GM21825 (cell line): ENCODE measurements at regions not wholly inside any gene's neighbourhood (a gene's known extent, or its start where the extent isn't known, plus 50 kb on each side); places are given as distances from the start of the nearest gene placed in this dataset.
A peak's percentile ranks its signal among the peaks of the same experiment; 100 is the strongest.

Source experiments
- ATAC-seq: cut with Tn5 transposase; IDR thresholded peaks from one replicate; pipeline ENCODE4 v1.9.1; 2021; ENCODE audit warnings: mild to moderate bottlenecking, moderate library complexity; ENCODE audit not compliant: unreplicated experiment

DNA sequence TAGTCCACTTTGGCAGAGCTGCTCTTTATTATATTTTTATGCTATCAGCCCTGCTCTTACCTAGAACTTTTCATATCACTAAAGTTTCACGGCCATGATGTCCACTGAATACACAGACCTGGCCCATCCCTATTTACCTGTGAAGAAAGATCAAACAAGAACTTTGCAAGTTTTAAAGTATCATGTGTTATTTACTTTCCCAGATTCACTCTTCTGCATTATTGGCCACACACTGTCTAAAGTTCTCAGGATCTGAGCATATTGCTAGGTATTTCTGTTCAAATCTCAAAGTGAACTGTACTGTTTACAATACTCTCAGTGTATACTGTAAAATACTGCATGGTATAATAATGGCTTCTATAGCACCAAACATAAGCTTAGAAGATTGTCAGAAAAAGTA lies 405.2 kb downstream of the KLF12 start:
- ATAC-seq, result no peak

DNA sequence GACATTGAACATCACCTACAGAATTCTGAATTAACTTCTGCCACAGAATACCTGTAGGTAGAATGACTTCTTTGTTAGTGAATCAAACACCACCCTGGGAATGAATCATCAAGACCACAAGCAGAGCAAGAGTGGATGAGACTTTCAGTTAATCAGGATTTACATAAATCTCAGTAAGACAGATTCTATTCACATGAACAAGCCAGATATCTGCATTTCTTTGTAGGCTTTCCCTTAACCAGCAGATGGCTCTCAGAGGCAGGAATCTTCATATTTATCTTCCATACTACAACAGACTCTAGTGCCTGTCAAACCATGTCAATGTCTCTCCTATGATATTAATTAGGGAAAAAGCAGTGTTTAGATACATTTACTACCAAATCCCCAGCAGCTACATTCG lies 412.1 kb downstream of the KLF12 start:
- ATAC-seq, result peak; percentile 84

DNA sequence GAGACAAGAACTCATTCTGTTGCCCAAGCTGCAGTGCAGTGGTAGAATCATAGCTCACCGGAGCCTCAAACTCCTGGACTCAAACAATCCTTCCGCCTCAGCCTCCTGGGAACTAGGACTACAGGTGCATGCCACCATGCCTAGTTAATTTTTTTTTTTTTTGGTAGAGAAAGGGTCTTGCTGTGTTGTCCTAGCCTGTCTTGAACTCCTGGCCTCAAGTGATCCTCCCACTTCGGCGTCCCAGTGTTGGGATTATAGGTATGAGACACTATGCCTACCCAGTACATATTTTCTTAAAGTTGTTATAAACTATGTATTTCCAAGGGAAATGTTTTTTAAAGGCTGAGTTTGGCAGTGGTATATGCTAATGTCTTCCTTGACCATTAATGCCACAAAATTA lies 412.6 kb downstream of the KLF12 start:
- ATAC-seq, result no peak

DNA sequence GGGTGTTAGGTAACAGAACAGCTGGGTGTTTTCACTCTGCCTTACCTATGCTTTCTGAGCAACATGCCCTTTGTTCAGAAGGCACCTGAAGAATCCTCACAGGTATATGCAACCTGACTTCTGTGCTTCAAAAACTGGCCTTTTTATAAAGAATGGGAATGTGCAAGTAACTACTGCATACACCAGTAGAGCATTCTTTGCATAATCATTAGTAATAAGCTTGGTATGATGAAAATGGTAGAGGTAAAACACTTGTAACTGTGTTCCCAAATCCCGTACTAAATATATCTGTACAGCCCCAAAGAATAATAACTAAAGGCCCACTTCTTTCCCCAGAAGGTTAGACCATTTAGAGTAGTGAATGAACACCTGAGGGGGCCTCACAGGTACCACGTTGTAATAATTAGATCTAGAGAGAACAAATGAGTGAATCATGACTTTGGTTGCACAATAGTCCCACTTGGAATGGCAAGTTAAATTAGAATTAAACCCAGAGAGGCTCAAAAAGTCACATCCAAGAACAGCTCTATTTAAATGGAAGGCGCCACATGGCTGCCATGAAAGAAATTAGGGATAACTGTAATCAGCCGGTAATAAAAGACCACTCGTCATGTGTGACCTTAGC lies 413.9 kb downstream of the KLF12 start:
- no peak for ATAC-seq

DNA sequence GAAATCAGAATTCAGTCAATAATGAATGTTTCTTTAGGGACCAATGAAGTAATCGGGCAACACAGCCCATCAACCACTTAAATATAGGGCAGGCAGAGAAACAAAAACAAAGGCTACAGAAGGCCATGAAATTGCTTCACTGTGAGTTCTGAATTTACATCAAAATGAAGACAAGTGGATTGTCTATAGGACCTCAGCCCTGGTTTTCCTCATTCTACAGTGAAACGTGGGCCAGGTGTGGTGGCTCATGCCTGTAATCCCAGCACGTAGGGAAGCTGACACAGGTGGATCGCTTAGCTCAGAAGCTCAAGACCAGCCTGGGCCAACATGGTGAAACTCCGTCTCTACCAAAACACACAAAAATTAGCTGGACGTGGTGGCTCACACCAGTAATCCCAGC lies 416.0 kb downstream of the KLF12 start:
- ATAC-seq, result no peak

DNA sequence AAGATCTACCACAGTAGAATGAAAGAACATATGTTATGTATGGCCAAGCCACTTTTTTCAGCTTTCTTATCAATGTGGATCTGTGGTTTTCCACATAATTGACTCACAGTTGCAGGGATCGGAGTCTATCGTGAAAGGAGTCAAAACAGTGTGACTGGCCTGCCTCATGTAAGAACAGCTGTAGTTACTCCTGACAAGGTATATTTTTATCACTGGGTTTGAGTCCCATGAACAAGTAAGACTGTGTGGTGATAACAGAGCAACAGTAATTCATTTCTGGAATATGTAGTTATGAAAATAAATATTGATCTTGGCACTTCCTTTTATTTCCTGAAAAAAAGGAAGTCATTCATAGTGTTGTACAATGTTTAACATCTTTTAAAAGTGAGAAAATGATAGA lies 416.6 kb downstream of the KLF12 start:
- ATAC-seq, result no peak

DNA sequence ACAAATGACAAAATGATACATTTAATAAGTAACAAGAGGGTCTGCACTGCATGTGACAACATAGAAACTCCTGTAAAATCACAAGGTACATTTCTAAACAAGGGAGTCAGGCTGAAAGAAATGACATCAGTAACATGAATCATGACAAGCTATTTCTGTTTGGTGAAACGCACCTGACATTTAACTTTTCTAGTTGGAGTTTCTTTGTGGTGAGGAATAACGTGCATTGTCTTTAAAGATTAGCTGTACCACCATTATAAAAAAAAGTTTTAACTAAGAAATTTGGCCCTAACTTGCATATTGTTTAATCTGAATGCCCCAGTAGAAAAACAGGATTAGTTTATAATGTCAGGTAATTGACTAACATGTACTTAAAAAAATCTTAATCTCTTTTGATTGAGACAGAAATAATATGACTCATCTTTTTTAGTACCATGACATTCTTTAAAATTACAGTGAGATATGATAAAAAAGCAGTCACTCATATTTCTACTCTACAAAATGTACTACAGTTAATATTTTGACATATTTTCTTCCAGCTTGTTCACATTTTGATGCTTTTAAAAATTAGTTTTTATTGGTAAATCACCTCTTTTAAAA lies 418.2 kb downstream of the KLF12 start:
- peak; percentile 66 for ATAC-seq

DNA sequence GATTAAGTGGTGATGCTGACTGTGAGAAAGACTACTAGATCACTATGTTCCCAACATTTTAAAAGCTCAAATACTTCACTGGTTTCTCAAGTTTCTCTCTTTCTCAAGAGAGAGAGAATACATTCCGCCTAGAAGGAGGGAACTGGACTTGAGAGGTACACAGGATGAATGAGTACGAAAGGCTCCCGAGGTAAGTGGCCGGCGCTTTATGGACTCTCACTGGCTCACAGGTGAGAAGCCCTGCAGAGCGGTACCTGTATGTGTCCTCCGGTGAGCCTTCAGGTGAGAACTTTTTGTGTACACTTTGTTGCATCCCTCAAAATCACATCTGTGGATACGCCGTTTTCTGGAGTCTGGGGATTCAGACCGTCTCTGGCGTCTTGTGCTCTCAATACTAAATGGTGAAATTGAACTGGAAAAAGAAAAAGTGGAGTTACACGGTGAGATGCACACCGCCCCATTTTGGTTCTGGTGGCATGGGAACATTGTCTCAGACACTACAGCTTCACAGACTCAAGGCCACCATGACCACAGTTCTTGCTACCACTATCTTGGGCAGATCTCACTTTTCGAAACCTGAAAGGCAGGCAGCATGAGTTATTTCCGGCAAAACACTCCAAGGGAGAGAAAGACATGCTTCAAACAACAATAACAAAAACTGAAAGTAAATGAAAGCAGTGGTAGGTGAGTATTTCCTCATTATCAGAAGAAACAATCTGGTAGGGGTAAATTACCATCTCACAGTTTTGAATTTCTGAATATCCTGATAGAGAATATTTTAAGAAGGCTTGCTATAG lies 418.9 kb downstream of the KLF12 start:
- peak; percentile 88 for ATAC-seq

DNA sequence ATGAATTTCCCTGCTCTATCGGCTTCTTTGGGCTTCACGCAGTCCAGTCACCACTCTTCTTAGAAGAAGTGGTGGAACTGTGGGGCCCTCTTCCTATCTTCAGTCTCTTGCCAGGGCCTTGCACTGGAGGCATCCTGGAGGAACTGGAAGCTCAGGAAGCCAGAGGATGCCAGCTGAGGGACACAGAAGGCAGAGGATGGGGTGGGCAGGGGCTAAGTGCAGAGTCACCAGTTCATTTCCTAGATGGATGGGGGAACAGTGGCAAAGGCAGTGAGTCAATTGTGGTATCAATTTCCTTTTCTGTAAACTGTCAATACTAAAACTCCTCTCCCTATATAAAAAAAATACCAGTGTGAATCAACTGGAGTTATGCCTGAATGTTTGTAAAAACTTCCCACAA lies 419.7 kb downstream of the KLF12 start:
- no peak for ATAC-seq

DNA sequence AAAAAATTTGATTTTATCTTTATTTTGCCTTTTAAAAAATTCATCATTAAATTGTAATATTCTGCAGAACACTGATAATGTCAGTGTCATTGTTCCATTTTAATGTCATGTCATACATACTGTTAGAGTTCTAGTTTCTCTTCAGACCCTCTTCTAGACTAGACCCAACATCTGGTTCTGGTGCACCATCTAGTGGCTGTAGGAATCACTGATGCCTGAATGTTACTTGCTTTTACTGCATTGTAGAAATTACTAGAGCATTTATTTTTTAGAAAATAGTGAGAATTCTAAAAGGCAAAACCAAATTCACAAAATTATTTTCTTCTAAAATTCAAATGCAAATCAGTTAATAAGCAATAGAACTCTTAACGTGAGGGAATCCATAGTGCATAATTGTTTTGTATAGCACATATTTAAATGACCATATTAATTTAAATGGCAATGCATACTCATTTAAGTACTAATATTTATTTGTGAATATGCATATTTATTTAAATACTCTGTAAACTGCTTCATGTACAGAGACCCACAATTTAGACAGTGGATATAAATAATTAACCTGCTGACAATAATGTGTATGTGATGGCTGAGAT lies 425.7 kb downstream of the KLF12 start:
- ATAC-seq, result peak; percentile 94

DNA sequence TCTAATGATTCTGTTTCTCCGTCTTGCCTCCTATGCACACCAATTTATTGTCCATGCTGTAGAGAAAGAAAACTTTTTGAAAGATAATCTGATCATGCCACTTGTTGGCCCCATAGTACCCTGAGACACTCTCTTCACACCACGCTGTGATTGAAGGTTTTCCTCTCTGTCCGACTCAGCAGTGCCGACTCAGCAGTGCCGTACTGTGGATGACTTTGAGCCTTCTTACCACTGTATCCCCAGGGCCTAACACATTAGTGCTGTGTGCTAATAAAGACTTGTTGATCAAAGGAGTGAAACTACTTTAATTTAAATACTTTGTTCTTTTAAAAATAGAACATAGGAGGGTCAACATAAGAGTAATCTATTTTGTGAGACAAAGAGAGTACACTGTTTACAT lies 429.6 kb downstream of the KLF12 start:
- ATAC-seq, result no peak

DNA sequence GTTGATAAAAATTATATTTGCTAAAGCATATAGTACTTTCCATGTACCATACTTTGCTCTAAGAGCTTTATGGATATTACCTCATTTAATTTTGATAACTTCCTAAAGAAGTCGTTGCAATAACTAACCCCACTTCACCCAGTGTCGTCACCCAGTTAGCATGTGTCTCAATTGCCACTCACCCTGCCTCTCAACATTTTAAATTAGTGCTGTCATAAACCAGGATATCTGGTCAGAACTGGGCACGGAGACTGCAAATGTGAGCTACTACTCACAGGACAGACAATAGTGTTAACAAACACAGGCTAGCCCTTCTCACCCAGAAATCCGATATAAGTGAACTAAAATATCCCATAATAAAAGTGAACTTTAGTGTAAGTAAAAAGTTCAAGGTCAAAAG lies 430.6 kb downstream of the KLF12 start:
- no peak for ATAC-seq

DNA sequence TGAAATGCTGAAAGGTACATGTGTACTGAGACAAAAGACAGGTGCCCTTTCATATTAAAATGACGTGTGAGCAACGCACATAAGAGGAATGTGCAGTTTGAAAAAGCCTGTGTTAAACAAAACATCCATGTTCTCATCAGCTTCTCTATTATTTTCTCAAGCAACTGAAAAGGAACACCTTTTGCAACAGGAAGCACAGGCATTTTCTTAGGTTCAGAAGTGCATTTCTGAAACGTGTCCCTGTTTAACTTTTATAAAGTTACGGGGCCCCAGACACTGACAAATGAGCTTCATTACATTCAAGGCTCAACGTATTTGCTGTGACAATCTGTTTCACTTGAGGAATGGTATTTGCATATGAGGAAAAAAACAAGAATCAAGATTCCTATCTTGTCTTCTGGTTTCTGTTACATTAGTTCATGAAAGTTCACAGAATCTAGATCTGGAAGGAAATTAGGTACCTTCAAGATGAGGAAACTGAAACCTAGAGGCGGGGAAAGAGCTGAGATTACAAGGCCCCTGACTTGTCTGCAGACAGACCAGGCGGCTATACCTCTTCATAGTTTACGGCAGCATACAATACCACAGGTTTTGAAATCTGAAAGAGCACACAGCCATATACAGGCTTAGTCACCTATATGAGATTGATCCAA lies 431.7 kb downstream of the KLF12 start:
- ATAC-seq, result peak; percentile 91

DNA sequence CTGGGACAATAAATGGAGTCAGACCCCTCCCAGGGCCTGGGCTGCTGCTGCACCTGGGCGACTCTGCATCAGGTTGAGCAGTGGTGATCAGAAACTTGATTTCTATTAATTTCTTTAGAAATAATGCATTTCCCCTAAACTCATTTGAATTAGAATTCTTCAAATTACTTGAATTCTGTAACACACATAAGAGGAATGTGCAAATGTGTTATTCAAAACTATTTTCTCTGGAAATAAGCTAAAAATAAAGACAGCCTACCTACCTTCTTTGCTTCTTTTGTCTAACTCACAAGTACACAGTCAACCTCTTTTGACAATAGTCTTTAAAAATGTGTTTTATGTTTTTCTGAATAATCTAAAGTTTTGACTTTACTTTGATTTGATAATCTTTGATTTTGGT lies 433.0 kb downstream of the KLF12 start:
- no peak for ATAC-seq

DNA sequence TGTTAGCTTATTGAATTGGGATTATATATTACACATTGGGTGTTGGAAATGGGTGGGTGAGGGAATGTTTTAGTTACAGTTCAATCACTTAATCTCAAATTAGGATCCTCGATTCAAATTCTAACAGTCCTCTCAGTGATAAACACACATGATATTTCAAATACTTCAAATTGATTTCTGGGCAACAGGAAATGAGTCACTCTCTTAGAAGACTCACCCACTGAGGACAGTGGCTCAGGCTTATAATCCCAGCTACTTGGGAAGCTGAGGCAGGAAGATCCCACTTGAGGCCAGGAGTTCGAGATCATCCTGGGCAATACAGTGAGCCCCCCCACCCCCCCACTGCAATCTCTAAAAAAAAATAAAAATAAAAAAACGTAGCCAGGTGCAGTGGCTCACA lies 435.3 kb downstream of the KLF12 start:
- no peak for ATAC-seq

DNA sequence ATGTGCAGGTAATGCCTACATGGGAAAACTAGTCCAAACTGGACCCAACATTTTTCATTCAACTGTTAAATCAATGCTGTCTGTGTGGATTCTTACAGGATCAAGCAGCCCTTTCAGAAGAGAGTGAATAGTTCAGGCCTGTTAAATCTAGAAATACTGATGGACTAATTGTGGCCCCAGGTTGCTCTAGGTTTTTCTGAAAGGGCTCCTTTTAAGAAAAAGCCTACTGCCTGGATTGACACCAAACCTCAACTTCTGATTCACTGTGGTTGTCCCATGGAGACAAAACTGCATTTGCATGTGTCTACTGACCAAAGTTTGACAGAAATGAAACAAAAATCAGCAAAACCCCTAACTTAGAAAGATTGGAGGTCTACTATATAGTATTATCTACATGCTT lies 437.0 kb downstream of the KLF12 start:
- no peak for ATAC-seq

DNA sequence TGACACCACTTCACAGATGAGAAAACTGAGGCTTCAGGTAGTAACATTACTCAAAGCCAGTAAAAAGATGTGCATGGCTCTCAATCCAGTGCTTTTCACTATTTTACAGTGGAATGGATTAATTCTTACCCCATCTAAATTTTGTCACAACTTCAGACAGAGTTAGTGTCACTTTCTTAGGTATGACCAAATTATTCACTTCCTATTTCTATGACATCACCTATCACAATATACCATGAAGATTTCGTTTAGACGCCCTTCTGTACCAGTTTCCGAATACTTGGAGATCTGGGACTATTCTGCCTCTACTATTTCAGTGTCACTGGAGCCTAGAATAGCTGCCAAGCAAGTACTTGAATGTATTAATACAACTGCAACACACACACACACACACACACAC lies 437.5 kb downstream of the KLF12 start:
- ATAC-seq, result no peak

DNA sequence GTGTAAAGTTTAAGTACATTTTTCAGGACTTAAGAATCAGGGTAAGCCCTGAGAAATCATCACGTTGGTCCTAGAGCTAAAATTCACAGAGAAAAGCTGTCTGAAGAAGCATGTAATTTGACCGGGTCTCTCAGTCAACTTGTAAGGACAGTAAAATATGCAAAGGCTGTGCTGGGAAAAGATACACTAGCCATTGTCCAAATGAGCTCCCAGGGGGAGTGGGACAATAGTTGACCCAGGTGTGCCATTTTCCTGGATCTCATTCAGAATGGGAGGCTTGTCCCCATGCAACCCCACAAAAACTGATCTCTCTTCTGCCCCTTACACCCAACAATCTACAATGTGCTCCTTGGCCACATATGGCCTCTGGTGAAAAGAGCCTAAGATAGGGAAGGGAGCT lies 437.9 kb downstream of the KLF12 start:
- no peak for ATAC-seq

DNA sequence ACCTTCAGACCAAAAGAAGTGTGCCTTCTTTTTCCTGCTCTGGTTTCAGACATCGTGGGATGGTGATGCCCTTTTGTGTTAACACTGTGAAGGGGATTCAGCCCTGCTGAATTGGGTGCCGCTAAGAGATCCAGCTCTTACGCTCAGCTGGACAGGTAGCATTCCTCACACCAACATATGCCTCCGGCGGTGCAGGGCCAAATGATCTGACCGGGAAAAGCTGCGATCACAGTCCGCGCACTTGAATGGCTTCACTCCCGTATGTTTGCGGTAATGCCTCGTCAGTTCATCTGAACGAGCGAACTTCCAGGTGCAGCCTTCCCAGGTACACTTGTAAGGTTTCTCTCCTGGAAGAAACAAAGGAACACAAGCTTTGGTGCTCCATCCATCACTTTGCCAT lies 438.9 kb downstream of the KLF12 start:
- no peak for ATAC-seq

DNA sequence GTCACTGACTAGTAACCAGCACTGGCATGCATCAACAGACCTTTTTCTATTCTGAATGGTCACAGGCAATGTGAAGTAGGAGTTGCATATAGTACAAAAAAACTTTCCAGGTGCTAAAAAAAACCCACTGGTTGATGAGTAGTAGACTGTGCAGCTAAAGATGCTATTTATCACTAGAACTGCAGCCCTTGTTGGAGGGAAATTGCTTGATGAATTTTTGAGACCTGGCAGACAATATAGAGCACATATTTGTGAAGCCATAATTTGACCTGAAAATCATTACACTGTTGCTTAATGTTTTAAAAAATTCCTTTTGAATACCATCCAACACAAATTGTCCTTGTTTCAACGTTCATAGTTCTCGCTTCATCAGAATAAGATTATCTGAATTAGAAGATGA lies 441.0 kb downstream of the KLF12 start:
- no peak for ATAC-seq

DNA sequence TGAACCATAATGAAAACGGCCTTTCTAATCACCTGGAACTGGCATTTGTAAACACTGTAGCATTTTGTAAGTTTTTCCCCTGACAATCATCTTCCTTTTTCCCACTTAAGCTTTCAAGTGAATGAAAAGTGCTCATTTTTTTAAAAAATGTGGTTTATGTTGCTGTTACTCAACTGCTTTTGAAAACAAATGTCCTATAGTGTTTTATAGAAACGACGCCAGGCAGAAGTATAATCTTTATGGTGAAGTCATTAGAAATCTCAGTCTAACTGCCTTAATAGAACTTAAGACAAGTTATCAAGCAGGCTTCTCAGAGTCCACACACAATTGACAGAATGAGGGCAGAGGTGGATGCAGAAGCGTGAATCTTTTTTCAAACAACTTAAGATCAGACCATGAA lies 442.3 kb downstream of the KLF12 start:
- no peak for ATAC-seq

DNA sequence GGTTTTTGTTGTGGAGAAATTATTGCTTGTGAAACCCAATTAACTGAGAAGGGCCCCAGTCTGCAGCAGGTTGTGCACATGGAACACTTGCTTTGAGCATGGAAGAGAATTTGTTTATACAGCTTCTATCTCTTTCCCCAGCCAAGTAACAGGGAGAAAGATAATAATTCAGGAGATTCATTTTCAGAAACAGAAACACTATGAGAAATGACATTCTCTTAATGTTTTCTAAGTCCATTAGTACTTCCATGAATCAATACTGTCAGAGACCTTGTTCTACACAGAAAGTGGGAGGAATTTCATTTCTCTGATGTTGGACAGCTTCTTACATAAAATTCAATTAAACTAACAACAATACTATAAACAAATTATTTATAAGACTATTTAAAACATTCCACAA lies 446.3 kb downstream of the KLF12 start:
- no peak for ATAC-seq
